ENCODE measurements at regions not wholly inside any gene's neighbourhood (a gene's known extent, or its start where the extent isn't known, plus 50 kb on each side); places are given as distances from the start of the nearest gene placed in this dataset.
"Not testable (repeated sequence)": the region's sequence is repeated elsewhere in the genome, so short reads cannot be mapped to it uniquely, and the experiment has no call there.

DNA sequence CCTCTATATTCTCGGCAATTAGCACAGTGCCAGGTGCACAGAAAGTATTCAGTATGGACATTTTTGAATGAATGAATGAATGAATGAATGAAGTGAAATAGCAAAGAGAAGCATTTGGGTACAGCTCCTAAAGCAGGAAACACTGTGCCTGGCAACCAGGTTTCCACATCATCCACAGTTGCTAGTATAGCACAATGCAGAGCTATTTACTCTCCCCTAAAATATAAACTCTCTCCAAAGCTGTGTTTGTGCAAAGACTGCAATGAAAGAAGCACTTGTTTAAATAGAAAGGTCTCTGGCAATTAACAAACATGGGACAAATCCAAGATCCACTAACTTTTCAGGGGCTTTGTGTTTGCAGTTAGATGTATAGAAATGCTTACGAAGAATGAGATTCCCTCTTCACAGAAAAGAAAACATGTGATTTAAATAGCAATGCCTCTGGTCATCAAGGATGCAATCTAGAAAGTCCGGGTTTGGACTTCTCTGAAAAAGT lies 103.0 kb upstream of the OPCML start:
- DNase-seq = no peak

DNA sequence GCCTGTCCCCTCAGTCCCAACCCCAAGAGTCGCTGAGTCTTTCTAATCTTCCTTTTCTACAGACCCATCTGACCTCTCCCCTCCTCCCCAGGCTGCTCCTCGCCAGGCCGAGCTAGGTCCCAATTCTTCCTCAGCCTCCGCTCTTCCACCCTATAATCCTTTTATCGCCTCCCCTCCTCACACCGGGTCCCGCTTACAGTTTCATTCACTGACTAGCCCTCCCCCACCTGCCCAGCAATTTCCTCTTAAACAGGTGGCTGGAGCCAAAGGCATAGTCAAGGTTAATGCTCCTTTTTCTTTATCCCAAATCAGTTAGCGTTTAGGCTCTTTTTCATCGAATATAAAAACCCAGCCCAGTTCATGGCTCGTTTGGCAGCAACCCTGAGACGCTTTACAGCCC lies 96.1 kb upstream of the OPCML start:
- DNase-seq = not testable (repeated sequence)

DNA sequence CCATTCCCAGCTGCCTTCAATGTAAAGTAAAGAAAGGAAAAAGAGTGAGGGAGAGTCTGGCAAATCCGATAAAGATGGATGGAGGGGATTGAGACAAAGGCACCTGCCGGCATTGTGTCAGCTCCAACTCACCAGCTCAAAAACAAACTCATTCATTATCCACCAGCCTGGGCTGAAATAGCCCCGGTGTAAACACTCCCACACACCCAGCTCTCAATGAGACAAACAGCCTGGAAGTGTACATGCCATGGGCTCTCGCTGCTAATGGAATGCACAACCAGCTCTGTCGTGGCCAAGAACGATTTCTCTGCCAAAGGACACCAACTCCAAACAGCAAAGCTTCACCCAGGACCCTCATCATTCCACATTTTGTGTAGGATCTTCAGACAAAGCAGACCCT lies 89.3 kb upstream of the OPCML start:
- no peak for DNase-seq

DNA sequence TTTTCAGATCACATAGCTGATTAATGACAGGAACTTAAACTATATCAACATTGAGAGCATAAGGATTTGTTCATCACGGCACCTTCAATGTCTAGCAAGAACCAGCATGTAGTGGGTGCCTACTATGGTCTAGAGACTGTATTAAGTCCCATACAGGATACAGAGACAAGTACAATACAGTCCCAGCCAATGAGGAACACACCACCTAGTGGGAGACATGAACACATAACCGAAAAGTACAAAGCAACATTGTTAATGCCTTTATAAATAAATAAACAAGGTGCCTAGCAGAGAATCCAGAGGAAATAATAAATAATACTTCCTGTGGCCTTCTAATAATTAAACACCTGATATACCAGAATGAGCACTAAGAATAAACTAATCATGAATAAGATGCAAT lies 87.7 kb upstream of the OPCML start:
- DNase-seq = no peak

DNA sequence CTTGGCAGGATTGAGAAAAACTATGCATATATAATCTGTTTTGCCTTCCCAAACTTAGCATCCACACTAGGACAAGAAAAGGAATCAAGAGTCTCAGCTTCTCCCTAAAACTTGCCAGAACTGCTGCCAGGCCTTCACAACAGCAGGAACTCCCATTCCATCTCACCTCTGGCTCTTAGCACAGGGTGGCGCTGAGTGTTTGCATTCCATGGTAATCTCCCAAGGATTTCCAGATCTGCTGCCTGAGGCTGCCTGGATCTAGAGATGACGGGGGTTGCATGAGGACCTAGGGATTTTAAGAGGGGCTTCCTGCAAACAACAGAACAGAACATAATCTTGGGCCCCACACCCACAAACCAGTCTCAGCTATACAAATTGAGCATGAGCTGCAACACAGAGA lies 87.1 kb upstream of the OPCML start:
- no peak for DNase-seq

DNA sequence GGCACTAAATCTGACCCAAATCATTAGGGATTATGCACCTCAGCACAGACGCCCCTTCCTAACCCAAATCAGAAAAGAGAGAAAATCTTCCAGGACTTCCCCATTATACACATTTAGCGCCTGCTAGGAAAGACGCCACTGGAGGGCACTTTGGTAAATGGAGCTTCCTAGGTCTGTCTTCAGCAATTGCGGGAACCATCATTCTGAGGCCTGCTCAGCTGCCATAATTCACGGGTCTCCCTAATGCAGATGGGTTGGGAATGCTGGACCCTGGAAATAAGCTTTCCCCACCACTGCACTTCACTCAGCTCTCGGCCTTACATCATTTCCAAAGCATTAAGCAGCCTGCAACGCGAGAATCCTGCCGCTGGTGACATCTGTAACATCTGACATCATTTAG lies 86.2 kb upstream of the OPCML start:
- DNase-seq = no peak

DNA sequence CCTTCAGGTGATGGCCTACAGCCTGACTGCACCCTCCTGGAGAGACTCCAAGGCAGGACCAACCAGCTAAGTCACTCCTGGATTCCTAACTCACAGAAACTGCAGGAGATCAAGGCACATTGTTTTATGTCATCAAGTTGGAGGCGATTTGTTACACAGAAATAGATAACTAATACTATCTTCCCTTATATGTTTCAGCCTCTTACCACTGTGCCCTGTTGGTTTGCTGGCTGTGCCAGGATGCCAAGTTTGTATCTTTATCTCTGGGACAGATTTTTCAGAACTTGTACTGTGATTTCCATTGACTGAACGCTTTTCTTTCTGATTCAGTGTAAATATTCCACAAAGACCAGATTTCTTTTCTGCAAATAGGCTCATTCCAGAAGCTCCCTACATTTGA lies 76.2 kb upstream of the OPCML start:
- no peak for DNase-seq

DNA sequence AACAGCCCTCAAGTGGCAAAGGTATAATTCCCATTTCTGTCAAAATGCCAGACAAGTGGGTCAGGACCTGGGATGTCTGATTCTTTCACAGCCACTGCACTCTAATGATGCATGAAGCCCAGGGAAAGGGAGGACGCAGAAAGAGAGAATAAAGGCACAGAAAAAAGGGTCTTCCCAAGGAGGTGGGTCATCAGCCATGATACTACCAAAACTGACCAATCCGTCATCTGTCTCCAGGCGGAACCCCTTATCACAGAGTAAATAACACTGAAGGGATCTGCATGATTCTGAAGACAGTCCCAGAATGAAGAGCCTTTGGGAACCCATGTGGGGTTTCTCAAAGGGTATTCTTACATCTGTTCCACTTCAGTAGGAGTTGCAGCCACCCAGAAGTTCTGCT lies 73.8 kb upstream of the OPCML start:
- DNase-seq = no peak

DNA sequence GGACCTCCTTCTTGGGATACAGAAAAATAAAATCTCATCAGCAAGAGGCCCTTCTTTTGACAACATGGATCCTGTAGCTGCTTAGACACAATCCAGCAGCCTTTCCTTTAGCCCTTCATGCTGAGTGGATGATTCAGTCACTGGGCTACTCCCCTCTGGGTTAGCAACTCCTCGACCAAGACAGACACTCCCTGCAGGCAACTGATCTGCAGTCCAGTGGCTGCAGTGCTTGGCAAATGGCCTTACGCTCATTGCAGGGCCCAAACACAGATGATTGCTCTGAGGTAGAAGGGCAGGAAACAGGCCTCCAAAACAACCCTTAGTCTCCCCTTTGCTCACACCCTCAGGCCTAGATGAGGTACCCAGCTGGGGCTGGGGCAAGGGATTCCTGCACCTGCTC lies 73.2 kb upstream of the OPCML start:
- no peak for DNase-seq

DNA sequence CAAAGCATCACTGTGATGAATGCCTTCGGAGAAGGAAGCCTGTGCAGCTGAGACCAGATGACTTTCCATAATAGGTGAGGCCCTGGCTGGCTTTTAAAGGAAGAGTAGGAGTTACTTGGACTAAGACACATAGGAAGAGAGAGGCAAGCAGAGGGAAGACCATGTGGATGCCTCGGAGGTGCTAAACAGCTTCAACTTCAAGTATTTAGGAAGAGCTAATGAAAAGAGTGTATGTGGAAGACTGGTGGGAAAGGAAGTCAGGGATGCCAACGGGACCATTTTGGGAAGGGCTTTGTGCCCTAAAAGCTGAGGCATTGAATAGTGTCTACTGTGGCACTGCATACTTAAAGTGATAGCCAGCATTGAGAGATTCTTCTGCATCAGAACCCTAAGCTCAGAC lies 69.3 kb upstream of the OPCML start:
- DNase-seq = no peak

DNA sequence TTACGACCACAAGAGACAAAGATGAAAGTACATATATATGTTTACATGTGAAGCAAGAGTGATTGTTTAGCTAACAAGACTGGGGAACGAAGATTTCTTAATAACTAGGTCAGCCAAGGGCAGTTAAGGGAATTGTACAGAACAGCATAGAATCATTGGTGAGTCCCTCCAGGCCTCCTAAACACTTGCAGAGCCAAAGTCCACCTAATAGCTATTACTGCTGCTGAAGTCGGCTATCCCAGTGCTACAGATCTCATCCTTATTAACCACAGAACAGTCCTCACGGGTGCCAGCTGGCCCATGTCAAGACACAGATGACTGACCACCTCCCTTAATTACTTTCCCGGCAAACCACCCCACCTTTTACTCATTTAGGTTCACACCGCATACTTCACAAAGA lies 68.5 kb upstream of the OPCML start:
- no peak for DNase-seq

DNA sequence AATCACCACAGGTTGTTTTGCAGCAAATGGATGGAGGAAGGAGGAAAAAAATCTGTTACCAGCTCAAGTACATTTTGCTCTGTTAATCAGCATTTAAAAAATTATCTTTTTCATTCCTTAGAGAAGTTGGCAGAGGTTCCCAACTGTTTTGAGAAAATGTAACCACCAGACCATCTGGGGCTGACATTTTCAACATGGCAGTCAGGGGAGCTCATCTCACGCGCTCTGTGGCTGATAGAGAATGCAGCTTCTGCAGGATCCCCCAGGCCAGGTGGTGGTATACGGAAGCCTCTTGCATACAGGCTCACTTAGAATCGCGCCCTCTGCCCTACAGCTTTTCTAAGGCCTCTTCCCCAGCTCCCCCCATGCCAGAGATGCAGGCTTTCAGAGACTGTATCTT lies 68.0 kb upstream of the OPCML start:
- DNase-seq = no peak

DNA sequence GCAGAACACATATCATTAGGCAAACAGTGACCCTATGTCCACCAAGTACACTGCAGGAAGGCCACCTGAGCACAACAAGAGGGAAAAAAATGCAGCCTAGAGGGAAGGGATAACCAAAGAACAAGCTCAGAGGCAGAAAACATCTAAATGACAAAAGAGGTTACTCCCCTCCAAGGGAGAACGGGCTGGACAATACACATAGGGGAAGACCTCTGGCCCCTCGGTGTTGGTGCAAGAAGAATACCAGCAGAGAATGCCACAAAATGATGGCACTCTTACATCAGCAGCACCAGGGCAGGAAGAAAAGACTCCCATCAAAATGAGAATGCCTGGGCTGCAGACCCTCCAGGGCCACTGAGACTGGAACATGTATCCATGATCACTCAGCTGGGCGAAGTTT lies 66.6 kb upstream of the OPCML start:
- no peak for DNase-seq

DNA sequence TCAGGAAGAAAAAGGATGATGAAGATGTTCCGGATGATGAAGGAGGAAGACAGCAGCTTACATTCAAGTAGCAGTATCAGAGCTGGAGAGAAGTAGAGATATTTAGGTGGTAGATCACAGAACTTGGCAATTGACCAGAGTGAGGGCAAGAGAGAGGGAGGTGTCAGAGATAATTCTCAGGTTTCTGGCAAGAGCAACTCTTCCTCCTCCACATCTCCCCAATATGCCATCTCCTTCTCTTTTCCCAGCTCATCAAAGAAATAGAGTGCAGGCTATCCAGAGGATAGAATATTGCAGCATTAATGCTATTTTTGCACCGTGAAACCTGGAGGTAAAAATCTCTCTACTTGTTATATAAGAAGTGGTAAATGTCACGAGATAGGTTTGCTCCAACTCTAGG lies 64.9 kb upstream of the OPCML start:
- DNase-seq = no peak

DNA sequence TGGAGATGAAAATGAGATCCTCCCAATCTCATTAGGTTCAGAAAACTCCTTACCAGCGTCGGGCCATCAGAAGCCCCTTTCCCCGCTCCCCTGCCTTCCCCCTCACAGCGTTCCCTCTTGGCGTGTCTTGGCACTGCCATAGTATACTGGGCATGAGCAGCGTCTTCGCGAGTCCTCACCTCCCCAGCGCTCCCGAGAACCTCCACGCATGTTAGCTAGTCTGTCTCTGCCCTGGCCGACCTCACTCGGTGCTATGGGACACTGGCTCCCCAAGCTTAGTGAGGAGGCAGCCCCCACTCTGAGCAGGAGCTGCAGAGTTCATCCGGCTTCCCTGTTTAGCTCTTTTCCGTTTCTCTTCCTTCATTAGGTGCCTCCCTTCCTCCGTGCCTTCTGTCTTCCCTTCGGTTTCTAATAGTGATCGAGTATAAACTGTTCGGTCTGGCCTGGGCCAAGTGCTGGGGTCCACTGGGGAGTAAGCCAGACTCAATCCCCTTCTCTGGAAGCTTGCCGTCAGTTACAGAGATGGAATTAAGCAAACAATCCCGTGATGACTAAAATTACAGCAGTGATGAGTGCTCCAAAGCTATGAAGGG lies 63.8 kb upstream of the OPCML start:
- DNase-seq = no peak

DNA sequence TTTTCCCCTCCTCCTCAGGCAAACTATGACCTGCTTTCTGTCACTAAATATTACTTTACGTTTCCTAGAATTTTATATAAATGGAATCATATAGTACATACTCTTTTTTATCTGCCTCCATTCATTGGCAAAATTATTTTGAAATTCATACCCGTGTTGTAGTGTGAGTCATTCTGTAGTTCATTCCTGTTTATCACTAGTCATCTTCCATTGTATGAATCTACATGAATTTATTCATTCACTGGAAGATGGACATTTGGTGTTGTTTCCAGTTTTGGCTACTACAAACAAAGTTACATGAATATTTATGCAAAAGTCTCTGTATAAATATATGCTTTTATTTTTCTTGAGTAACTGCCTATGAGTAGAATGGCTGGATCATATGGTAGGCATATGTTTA lies 60.7 kb upstream of the OPCML start:
- DNase-seq = no peak

DNA sequence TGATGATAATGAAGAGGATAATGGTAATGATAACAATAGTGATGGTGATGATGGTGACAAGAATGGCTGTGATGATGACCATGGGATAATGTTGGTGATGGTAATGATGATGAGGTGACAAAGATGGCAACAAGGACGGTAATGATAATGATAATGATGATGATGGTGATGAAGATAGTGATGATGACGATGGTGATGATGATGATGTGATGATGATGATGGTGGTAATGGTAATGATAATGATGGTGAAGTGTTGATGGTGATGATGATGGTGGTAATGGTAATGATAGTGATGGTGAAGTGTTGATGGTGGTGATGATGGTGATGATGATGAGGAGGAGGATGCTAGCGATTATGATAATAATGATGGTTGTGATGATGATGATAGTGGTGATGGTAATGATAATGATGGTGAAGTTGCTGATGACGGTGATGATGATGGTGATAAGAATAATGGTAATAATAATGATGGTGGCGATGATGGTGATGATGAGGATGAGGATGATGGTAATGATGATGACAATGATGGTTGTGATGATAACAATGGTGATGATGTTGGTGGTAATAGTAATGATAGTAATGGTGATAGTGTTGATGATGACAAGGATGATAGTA lies 54.7 kb upstream of the OPCML start:
- no peak for DNase-seq

DNA sequence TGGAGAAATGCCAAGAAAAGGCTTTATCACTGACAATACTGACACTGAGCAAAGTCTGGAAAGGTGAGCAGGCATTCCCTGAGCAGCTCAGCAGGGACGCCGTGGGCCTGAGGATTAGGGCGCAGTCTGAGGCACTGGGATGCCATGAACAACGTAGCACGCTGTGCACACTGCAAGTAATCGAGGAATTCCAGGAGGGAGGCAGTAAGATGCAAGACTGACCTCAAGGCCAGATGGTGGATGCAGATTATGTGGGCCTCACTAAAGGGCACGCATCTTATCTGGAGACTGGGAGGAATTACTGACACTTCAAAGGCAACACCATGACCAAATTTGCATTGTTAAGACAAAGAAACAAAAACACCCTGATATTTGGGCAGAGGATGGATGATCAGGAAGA lies 50.4 kb upstream of the OPCML start:
- DNase-seq = no peak

DNA sequence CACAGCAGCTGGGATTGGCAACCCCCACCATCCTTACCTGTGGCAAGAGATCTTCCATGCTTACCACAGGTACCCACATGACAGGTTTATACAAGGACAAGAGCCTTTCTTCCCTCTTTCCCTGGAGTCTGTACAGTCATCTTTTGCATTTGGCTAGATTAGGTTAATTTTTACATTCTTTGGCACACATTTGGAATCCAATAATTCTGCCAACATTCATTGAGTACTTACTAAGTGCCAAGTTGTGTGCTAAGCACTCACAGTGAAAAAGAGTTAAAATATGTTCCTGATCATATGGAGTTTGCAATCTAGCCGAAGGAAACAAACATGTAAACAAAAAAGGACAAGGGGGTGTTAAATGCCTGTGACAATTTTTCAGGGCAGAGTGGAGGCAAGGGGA lies 50.0 kb upstream of the OPCML start:
- no peak for DNase-seq
